ENCODE measurements at regions not wholly inside any gene's neighbourhood (a gene's known extent, or its start where the extent isn't known, plus 50 kb on each side); places are given as distances from the start of the nearest gene placed in this dataset.
"Not testable (repeated sequence)": the region's sequence is repeated elsewhere in the genome, so short reads cannot be mapped to it uniquely, and the experiment has no call there.

GRCh38 chr18:65587491-65587890 lies 163.3 kb upstream of the CDH7 start:
- Histone ChIP-seq H3K36me3 (no peaks in the 10 kb centered on the region), H3K4me3 (no peak overlapping the region), H3K27ac (no peak overlapping the region), H3K27me3 (no peaks in the 10 kb centered on the region), H3K4me1 (no peaks in the 10 kb centered on the region), H3K9me3 (no peaks in the 10 kb centered on the region)
- TF ChIP-seq POLR2A (IDR thresholded peaks at IDR 0.05) = no peak
- TF ChIP-seq CTCF (IDR thresholded peaks at IDR 0.05) = no peak
- no peak for DNase-seq

- not testable (repeated sequence) for H3K4me1 ChIP-seq, DNase-seq, H3K4me3 ChIP-seq, H3K27ac ChIP-seq, H3K36me3 ChIP-seq, H3K9me3 ChIP-seq, H3K27me3 ChIP-seq
Measured at GRCh38 chr18:65582094-65582493, 168.7 kb upstream of the CDH7 start.

- Histone ChIP-seq H3K4me1 (no peaks in the 10 kb centered on the region), H3K27me3 (no peaks in the 10 kb centered on the region), H3K36me3 (no peaks in the 10 kb centered on the region), H3K4me3 (no peak overlapping the region), H3K9me3 (no peaks in the 10 kb centered on the region), H3K27ac (no peak overlapping the region)
- TF ChIP-seq CTCF (IDR thresholded peaks at IDR 0.05) = no peak
- TF ChIP-seq POLR2A (IDR thresholded peaks at IDR 0.05) = no peak
- no peak for DNase-seq
Measured at GRCh38 chr18:65568866-65569265, 181.9 kb upstream of the CDH7 start.

- Histone ChIP-seq H3K9me3 (no peaks in the 10 kb centered on the region), H3K4me1 (no peaks in the 10 kb centered on the region), H3K36me3 (no peaks in the 10 kb centered on the region), H3K27ac (no peak overlapping the region), H3K27me3 (no peaks in the 10 kb centered on the region), H3K4me3 (no peak overlapping the region)
- no peak for DNase-seq
- TF ChIP-seq POLR2A (IDR thresholded peaks at IDR 0.05) (no peak), CTCF (IDR thresholded peaks at IDR 0.05) (no peak)
Measured at GRCh38 chr18:65567372-65567771, 183.4 kb upstream of the CDH7 start.

GRCh38 chr18:65548316-65548715 lies 202.5 kb upstream of the CDH7 start:
- Histone ChIP-seq H3K4me3 (no peak overlapping the region), H3K27me3 (no peaks in the 10 kb centered on the region), H3K27ac (no peak overlapping the region), H3K9me3 (no peaks in the 10 kb centered on the region), H3K36me3 (no peaks in the 10 kb centered on the region), H3K4me1 (no peaks in the 10 kb centered on the region)
- DNase-seq = no peak
- TF ChIP-seq POLR2A (IDR thresholded peaks at IDR 0.05) = no peak
- TF ChIP-seq CTCF (IDR thresholded peaks at IDR 0.05) = no peak

- no peaks in the 10 kb centered on the region for H3K36me3 ChIP-seq
- no peaks in the 10 kb centered on the region for H3K4me1 ChIP-seq
- no peaks in the 10 kb centered on the region for H3K9me3 ChIP-seq
- H3K27me3 ChIP-seq = no peaks in the 10 kb centered on the region
- no peak overlapping the region for H3K27ac ChIP-seq
- TF ChIP-seq POLR2A (IDR thresholded peaks at IDR 0.05) (no peak), CTCF (IDR thresholded peaks at IDR 0.05) (no peak)
- no peak for DNase-seq
- no peak overlapping the region for H3K4me3 ChIP-seq
Measured at GRCh38 chr18:65547046-65547445, 203.8 kb upstream of the CDH7 start.

Data from Peyer's patch (tissue), 4 donors.